Retinal pigment epithelial cell (primary cell): ENCODE measurements at regions not wholly inside any gene's neighbourhood (a gene's known extent, or its start where the extent isn't known, plus 50 kb on each side); places are given as distances from the start of the nearest gene placed in this dataset.

Source experiments
- DNase-seq: peaks from one replicate; pipeline ENCODE4 v3.0.0-alpha.2; 2010; ENCODE audit warnings: low read depth
- H3K4me3 ChIP-seq: 2 replicates; pipeline ENCODE4 v1.5.1; 2011; ENCODE audit warnings: mild to moderate bottlenecking, low read length, control low read depth, moderate library complexity
- TF ChIP-seq, protein P1 (sequence below): conservative IDR thresholded peaks from 2 replicates; pipeline ENCODE4 v1.5.1; 2011; ENCODE audit warnings: low read depth, low read length, control low read depth, inconsistent platforms

DNA sequence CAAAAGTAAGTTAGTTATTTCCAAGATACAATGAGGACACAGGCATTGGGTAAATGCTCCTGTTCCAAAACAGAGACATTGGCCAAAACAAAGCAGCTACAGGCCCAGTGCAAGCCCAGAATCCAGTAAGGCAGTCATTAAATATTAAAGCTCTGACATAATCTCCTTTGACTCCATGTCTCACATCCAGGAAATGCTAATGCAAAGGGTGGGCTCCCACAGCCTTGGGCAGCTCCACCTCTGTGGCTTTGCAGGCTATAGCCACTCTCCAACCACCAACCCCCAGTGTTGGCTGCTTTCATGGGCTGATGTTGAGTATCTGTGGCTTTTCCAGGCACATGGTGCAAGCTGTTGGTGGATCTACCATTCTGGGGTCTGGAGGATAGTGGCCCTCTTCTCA, 733.4 kb upstream of the SOX9 start:
- no peak overlapping the region for H3K4me3 ChIP-seq
- TF ChIP-seq, protein P1, sequence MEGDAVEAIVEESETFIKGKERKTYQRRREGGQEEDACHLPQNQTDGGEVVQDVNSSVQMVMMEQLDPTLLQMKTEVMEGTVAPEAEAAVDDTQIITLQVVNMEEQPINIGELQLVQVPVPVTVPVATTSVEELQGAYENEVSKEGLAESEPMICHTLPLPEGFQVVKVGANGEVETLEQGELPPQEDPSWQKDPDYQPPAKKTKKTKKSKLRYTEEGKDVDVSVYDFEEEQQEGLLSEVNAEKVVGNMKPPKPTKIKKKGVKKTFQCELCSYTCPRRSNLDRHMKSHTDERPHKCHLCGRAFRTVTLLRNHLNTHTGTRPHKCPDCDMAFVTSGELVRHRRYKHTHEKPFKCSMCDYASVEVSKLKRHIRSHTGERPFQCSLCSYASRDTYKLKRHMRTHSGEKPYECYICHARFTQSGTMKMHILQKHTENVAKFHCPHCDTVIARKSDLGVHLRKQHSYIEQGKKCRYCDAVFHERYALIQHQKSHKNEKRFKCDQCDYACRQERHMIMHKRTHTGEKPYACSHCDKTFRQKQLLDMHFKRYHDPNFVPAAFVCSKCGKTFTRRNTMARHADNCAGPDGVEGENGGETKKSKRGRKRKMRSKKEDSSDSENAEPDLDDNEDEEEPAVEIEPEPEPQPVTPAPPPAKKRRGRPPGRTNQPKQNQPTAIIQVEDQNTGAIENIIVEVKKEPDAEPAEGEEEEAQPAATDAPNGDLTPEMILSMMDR: no peak
- no peak for DNase-seq

DNA sequence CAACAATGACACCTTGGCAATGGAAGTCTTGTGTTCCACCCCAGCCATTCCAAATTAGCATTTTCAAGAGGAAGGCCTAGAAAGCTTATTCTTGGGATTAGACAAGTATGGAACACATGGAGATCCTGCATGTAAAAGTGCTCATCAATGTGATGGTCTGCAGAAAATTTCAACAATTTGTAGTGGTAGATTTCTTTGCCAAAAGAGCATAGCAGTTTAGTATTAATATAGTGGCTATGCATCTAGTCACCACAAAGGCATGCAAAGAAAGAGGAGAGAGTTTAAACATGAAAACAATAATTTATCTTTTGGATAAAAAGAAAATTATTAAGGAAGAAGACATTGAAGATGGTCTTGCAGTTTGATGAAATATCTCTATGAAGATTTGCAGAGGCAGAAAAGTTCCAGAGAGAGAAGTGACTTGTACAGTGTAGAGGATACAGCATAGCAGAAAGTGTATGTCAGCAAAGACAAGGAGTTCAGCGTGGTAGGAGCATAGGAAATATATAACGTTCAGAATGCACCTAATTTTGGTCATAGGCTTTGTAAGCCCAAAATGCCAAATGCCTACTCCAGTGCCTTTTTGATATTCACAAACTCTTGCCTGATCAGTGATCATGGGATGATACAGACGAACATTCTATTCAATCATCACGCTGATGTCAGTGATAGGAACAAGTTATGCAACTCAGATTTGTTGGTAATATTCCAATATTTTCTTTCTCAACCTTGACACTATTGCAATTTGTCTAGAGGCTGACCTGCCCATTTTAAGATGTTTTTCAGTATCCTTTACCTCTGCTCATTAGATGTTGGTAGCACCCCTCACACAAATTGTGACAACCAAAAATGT, 727.9 kb upstream of the SOX9 start:
- TF ChIP-seq, protein P1: no peak
- DNase-seq: no peak
- no peak overlapping the region for H3K4me3 ChIP-seq

DNA sequence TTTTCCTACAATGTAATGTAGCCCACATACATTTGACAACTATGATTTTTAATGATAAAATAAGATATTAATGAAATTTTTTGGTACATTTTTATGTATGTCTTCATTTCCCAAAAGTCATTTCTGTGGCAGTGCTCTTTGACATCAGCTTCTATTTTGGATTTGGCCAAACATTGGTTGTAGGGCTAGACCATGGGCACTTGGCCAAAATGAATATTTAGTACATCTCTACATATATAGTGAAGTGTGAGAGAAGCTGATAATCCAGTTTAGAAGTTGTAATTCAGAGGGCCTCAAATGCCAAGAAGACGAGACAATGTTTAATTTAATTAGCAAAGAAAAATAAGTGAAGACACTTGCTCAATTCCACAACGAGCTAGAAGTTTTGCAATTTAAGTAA, 724.9 kb upstream of the SOX9 start:
- DNase-seq: no peak
- TF ChIP-seq, protein P1: no peak
- no peak overlapping the region for H3K4me3 ChIP-seq

DNA sequence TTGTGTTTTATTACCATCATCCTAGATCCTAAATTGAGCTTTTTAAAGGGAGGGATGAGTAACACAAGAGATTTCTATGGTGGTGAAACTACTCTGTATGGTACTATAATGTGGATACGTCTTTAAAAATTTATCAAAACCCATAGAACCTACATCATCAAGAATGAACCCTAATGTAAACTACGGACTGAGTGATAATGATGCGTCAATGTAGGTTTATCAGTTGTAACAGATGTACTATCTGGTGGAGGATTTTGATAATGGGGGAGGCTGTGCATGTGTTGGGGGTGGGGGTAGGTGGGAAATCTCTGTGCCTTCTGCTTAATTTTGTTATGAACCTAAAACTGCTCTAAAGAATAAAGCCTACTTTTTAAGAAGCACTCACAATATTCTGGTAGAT, 724.1 kb upstream of the SOX9 start:
- H3K4me3 ChIP-seq: no peak overlapping the region
- DNase-seq: no peak
- TF ChIP-seq, protein P1: no peak

DNA sequence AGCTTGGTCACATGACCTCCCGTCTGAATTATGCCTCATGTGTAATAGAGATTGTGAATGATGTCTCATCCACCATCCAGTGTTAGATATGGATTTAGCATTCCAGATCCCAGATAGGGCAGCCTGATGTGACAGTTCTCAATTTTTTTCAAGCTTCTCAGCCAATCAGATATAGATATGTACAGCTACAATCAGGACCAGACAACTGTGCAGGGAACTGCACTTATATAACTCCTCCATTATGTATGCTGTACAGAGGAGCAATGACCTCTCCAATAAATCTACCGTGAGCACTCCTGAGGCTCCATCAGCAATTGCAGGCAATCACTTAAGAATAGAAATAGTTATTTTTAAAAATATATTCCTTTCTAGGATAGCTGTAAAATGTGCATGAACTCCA, 722.8 kb upstream of the SOX9 start:
- TF ChIP-seq, protein P1: no peak
- DNase-seq: no peak
- H3K4me3 ChIP-seq: no peak overlapping the region

DNA sequence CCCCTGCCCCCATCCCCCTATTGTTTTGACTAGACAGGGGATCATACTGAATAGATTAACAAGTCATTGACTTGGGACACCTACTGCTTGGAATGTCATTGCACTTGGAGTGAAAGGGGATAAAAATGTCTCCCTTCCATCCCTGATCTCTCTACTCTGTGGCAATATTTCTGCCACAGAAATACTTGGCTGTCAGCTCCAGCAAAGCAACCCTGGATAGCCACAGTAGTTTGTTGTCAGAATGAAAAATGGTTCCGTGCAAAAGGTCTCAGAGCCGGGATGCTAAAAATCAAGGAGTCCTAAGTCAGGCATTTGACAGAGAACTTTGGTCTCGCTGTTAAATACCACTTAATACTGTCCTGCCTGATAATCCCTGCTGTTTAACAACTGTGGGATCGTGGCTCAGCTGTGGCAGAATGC, 722.0 kb upstream of the SOX9 start:
- DNase-seq: no peak
- TF ChIP-seq, protein P1: no peak
- no peak overlapping the region for H3K4me3 ChIP-seq

DNA sequence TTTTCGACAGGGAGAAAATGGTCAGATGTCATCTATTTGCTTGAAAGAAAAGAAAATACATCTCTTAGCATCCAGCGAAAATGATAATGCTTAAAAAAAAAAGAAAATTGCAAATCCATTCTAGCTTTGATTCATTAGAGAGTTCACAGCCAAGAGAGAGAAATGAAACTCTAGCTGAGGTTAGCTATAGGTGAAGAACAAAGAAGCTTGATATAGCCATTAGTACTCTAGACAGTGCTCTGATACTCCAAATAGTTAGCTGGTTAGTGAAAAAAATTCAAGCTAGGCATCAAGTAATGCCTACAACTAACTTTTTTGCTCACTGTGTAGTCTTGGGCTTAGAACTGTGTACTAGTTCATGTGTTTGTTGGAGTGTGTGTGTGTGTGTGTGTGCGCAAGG, 721.6 kb upstream of the SOX9 start:
- TF ChIP-seq, protein P1: no peak
- no peak for DNase-seq
- H3K4me3 ChIP-seq: no peak overlapping the region
